Activated CD8-positive, alpha-beta memory T cell treated with anti-CD3 and anti-CD28 coated beads, Interleukin-2, amount 10 ng/mL, durations not matched to agents 7 days and 5 days (primary cell): ENCODE measurements at regions not wholly inside any gene's neighbourhood (a gene's known extent, or its start where the extent isn't known, plus 50 kb on each side); places are given as distances from the start of the nearest gene placed in this dataset.

Experiments
- ATAC-seq: fragments of 150-1000 bp; cut with Tn5 transposase; one replicate; pipeline ENCODE4 v1.10.0; 2021; ENCODE audit warnings: moderate library complexity
- CTCF ChIA-PET: fragments of 350-600 bp; sonication (Branson Sonifier 250); formaldehyde crosslinking; loops from one replicate; lab custom pipeline; 2021; ENCODE audit warnings: antibody characterized with exemption; lab: Charles Lee
- DNase-seq: peaks from one replicate; pipeline ENCODE4 v3.0.0-alpha.2; 2020
- H3K27ac Mint-ChIP-seq: one replicate; pipeline ENCODE4 v1.8.0; 2021; ENCODE audit warnings: mild to moderate bottlenecking, mixed read lengths
- H3K27me3 Mint-ChIP-seq: one replicate; pipeline ENCODE4 v1.8.0; 2021; ENCODE audit warnings: mixed read lengths
- H3K36me3 Mint-ChIP-seq: one replicate; pipeline ENCODE4 v1.8.0; 2021; ENCODE audit warnings: mild to moderate bottlenecking, mixed read lengths
- H3K4me1 Mint-ChIP-seq: one replicate; pipeline ENCODE4 v1.8.0; 2021; ENCODE audit warnings: mixed read lengths
- H3K4me3 Mint-ChIP-seq: one replicate; pipeline ENCODE4 v1.8.0; 2021; ENCODE audit warnings: mild to moderate bottlenecking, moderate library complexity, mixed read lengths
- H3K9me3 Mint-ChIP-seq: one replicate; pipeline ENCODE4 v1.8.0; 2022; ENCODE audit warnings: low read depth, mixed read lengths

GRCh38 chr1:217274416-217274815, 356.5 kb downstream of the GPATCH2 start:
- Mint-ChIP-seq H3K36me3 (no peaks in the 10 kb centered on the region), H3K27ac (no peak overlapping the region), H3K27me3 (no peaks in the 10 kb centered on the region), H3K4me3 (no peak overlapping the region), H3K4me1 (no peaks in the 10 kb centered on the region), H3K9me3 (peaks cover 2% of the 10 kb centered on the region)
- CTCF ChIA-PET, result no interaction called here
- DNase-seq (no peak), ATAC-seq (no peak)

- no peak overlapping the region for H3K27ac Mint-ChIP-seq
- H3K36me3 Mint-ChIP-seq, result no peaks in the 10 kb centered on the region
- ATAC-seq (no peak), DNase-seq (no peak)
- H3K4me3 Mint-ChIP-seq, result no peak overlapping the region
- no peaks in the 10 kb centered on the region for H3K27me3 Mint-ChIP-seq
- H3K4me1 Mint-ChIP-seq, result no peaks in the 10 kb centered on the region
- CTCF ChIA-PET, result no interaction called here
- H3K9me3 Mint-ChIP-seq, result peaks cover 2% of the 10 kb centered on the region
These were observed 357.0 kb downstream of the GPATCH2 start for GRCh38 chr1:217273866-217274265.

- CTCF ChIA-PET, result no interaction called here
- H3K36me3 Mint-ChIP-seq, result no peaks in the 10 kb centered on the region
- H3K27ac Mint-ChIP-seq, result no peak overlapping the region
- H3K4me1 Mint-ChIP-seq, result no peaks in the 10 kb centered on the region
- H3K9me3 Mint-ChIP-seq, result peaks cover 2% of the 10 kb centered on the region
- ATAC-seq (no peak), DNase-seq (no peak)
- no peak overlapping the region for H3K4me3 Mint-ChIP-seq
- H3K27me3 Mint-ChIP-seq, result no peaks in the 10 kb centered on the region
These were observed 358.5 kb downstream of the GPATCH2 start for GRCh38 chr1:217272385-217272784.

- Mint-ChIP-seq H3K27me3 (no peaks in the 10 kb centered on the region), H3K4me3 (no peak overlapping the region), H3K27ac (no peak overlapping the region), H3K36me3 (no peaks in the 10 kb centered on the region), H3K4me1 (no peaks in the 10 kb centered on the region), H3K9me3 (peaks cover 2% of the 10 kb centered on the region)
- CTCF ChIA-PET, result no interaction called here
- ATAC-seq (no peak), DNase-seq (no peak)
These were observed 360.8 kb downstream of the GPATCH2 start for GRCh38 chr1:217270101-217270500.

GRCh38 chr1:217268058-217268457, 362.8 kb downstream of the GPATCH2 start:
- Mint-ChIP-seq H3K4me1 (no peaks in the 10 kb centered on the region), H3K9me3 (peaks cover 4% of the 10 kb centered on the region), H3K27ac (no peak overlapping the region), H3K36me3 (no peaks in the 10 kb centered on the region), H3K4me3 (no peak overlapping the region), H3K27me3 (no peaks in the 10 kb centered on the region)
- DNase-seq, result no peak
- no peak for ATAC-seq
- CTCF ChIA-PET, result no interaction called here

- Mint-ChIP-seq H3K27ac (no peak overlapping the region), H3K9me3 (peaks cover 2% of the 10 kb centered on the region), H3K4me3 (no peak overlapping the region), H3K36me3 (no peaks in the 10 kb centered on the region), H3K4me1 (no peaks in the 10 kb centered on the region), H3K27me3 (no peaks in the 10 kb centered on the region)
- no peak for ATAC-seq
- no peak for DNase-seq
- CTCF ChIA-PET, result no interaction called here
These were observed 369.3 kb downstream of the GPATCH2 start for GRCh38 chr1:217261636-217262035.

- DNase-seq (no peak), ATAC-seq (no peak)
- Mint-ChIP-seq H3K27ac (no peak overlapping the region), H3K4me3 (no peak overlapping the region), H3K36me3 (no peaks in the 10 kb centered on the region), H3K27me3 (no peaks in the 10 kb centered on the region), H3K4me1 (no peaks in the 10 kb centered on the region), H3K9me3 (peaks cover 2% of the 10 kb centered on the region)
- CTCF ChIA-PET, result no interaction called here
These were observed 370.2 kb downstream of the GPATCH2 start for GRCh38 chr1:217260676-217261075.

- Mint-ChIP-seq H3K4me1 (no peaks in the 10 kb centered on the region), H3K27ac (no peak overlapping the region), H3K36me3 (no peaks in the 10 kb centered on the region), H3K4me3 (no peak overlapping the region), H3K27me3 (no peaks in the 10 kb centered on the region), H3K9me3 (no peaks in the 10 kb centered on the region)
- DNase-seq, result no peak
- CTCF ChIA-PET, result no interaction called here
- ATAC-seq, result no peak
These were observed 376.9 kb downstream of the GPATCH2 start for GRCh38 chr1:217253985-217254384.

- ATAC-seq, result no peak
- Mint-ChIP-seq H3K36me3 (no peaks in the 10 kb centered on the region), H3K27ac (no peak overlapping the region), H3K4me1 (no peaks in the 10 kb centered on the region), H3K9me3 (no peaks in the 10 kb centered on the region), H3K4me3 (no peak overlapping the region), H3K27me3 (no peaks in the 10 kb centered on the region)
- CTCF ChIA-PET, result no interaction called here
- DNase-seq, result no peak
These were observed 377.5 kb downstream of the GPATCH2 start for GRCh38 chr1:217253351-217253750.

- no peaks in the 10 kb centered on the region for H3K27me3 Mint-ChIP-seq
- CTCF ChIA-PET, result no interaction called here
These were observed 379.8 kb downstream of the GPATCH2 start for GRCh38 chr1:217251121-217251520.

GRCh38 chr1:217249857-217250256, 381.0 kb downstream of the GPATCH2 start:
- DNase-seq (no peak), ATAC-seq (no peak)
- H3K36me3 Mint-ChIP-seq, result no peaks in the 10 kb centered on the region
- H3K4me1 Mint-ChIP-seq, result no peaks in the 10 kb centered on the region
- H3K4me3 Mint-ChIP-seq, result no peak overlapping the region
- CTCF ChIA-PET, result no interaction called here
- no peaks in the 10 kb centered on the region for H3K27me3 Mint-ChIP-seq
- no peak overlapping the region for H3K27ac Mint-ChIP-seq
- no peaks in the 10 kb centered on the region for H3K9me3 Mint-ChIP-seq

More at GRCh38 chr1:217251121-217251520, 379.8 kb downstream of the GPATCH2 start:
- Mint-ChIP-seq H3K4me1 (no peaks in the 10 kb centered on the region), H3K27ac (no peak overlapping the region), H3K4me3 (no peak overlapping the region), H3K9me3 (no peaks in the 10 kb centered on the region), H3K36me3 (no peaks in the 10 kb centered on the region)
- ATAC-seq, result no peak
- no peak for DNase-seq

- Mint-ChIP-seq H3K36me3 (no peaks in the 10 kb centered on the region), H3K4me1 (no peaks in the 10 kb centered on the region)
- CTCF ChIA-PET, result no interaction called here
These were observed 385.9 kb downstream of the GPATCH2 start for GRCh38 chr1:217244971-217245370.

GRCh38 chr1:217240656-217241055, 390.2 kb downstream of the GPATCH2 start:
- Mint-ChIP-seq H3K36me3 (no peaks in the 10 kb centered on the region), H3K4me1 (no peaks in the 10 kb centered on the region)
- CTCF ChIA-PET, result no interaction called here

More at GRCh38 chr1:217244971-217245370, 385.9 kb downstream of the GPATCH2 start:
- H3K27ac Mint-ChIP-seq, result no peak overlapping the region
- DNase-seq, result no peak
- H3K4me3 Mint-ChIP-seq, result no peak overlapping the region
- no peaks in the 10 kb centered on the region for H3K9me3 Mint-ChIP-seq
- H3K27me3 Mint-ChIP-seq, result no peaks in the 10 kb centered on the region
- ATAC-seq, result no peak

GRCh38 chr1:217238945-217239344, 391.9 kb downstream of the GPATCH2 start:
- ATAC-seq (no peak), DNase-seq (no peak)
- H3K36me3 Mint-ChIP-seq, result no peaks in the 10 kb centered on the region
- H3K4me3 Mint-ChIP-seq, result no peak overlapping the region
- CTCF ChIA-PET, result no interaction called here
- no peak overlapping the region for H3K27ac Mint-ChIP-seq
- H3K4me1 Mint-ChIP-seq, result no peaks in the 10 kb centered on the region
- H3K9me3 Mint-ChIP-seq, result peaks cover 5% of the 10 kb centered on the region
- H3K27me3 Mint-ChIP-seq, result no peaks in the 10 kb centered on the region

More at GRCh38 chr1:217240656-217241055, 390.2 kb downstream of the GPATCH2 start:
- ATAC-seq, result no peak
- no peak overlapping the region for H3K27ac Mint-ChIP-seq
- no peaks in the 10 kb centered on the region for H3K27me3 Mint-ChIP-seq
- H3K4me3 Mint-ChIP-seq, result no peak overlapping the region
- H3K9me3 Mint-ChIP-seq, result peaks cover 5% of the 10 kb centered on the region
- DNase-seq, result no peak

GRCh38 chr1:217230412-217230811, 400.5 kb downstream of the GPATCH2 start:
- DNase-seq (no peak), ATAC-seq (no peak)
- Mint-ChIP-seq H3K36me3 (no peaks in the 10 kb centered on the region), H3K4me3 (no peak overlapping the region), H3K27me3 (no peaks in the 10 kb centered on the region), H3K9me3 (peaks cover 5% of the 10 kb centered on the region), H3K27ac (no peak overlapping the region), H3K4me1 (no peaks in the 10 kb centered on the region)
- CTCF ChIA-PET, result no interaction called here
